HG02571 (cell line): ENCODE measurements at regions not wholly inside any gene's neighbourhood (a gene's known extent, or its start where the extent isn't known, plus 50 kb on each side); places are given as distances from the start of the nearest gene placed in this dataset.
A peak's percentile ranks its signal among the peaks of the same experiment; 100 is the strongest.

Source experiments
- ATAC-seq: cut with Tn5 transposase; IDR thresholded peaks from one replicate; pipeline ENCODE4 v1.9.1; 2021; ENCODE audit warnings: mild to moderate bottlenecking, moderate library complexity; ENCODE audit not compliant: unreplicated experiment

DNA sequence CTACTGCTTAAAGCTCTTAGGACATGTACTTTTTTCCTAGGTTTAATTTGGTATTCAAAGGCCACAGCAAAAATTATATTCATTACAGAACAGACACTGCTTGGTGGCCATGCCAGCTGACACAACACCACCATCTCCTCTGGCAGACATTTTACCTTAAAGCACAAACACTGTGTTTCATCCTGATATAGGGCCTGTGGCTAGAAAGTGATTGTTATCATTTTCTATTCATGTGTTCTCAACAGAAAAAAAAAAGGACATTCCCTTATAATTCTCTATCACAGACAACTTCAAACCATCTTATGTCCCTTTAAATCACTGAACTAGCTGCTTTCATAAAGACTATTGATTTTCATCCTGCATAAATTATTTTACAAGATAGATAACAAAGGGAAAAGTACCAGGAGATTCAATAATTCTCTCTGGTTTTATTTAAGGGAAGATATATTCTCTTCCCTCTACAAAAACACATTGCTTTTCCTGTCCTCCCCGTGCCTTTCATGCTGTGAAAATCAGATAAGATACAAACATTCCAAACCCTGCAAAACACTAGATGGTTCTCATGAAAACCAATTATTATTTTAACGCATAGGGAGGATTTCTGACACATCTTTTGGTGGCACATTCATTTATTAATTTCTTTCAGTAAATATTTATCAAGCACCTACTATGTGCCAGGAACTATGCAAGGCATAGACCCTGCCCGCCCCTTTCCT, 139.3 kb upstream of the TMCC3 start:
- ATAC-seq = no peak

DNA sequence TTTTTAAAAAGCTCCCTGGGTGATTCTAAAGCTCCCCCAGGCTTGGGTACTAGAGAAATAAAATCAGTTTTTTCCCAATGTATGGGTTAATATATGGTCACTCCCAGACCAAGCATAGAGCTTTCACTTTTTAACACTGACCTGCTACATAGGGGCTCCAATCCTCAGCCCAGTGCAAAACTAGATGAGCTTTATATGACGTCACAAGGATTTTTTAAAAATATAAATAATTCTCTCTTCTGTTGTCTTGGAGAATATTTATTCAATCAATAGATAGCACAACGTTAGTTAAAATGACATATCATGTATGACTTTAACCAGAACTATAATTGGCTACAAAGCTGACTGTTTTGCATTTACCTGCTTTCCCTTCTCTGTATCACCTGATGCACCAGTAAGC, 137.9 kb upstream of the TMCC3 start:
- no peak for ATAC-seq

- ATAC-seq = no peak
Observed at GRCh38 chr12:94786906-94787305, 136.5 kb upstream of the TMCC3 start.

- no peak for ATAC-seq
Observed at GRCh38 chr12:94783862-94784261, 133.5 kb upstream of the TMCC3 start.

DNA sequence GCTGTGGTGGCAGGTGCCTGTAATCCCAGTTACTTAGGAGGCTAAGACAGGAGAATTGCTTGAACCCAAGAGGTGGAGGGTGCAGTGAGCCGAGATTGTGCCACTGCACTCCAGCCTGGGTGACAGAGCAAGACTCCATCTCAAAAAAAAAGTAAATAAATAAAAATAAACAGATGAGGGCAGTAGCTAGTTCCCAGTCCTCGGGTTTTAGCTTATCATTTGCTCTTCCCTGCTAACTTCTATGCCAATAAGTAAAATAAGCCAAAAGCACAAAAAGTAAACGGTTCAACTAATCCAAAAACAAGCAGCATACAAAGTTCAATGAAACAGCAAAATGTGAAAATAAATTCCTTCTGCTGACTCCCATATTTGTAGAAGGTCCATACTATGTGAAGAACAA, 133.0 kb upstream of the TMCC3 start:
- no peak for ATAC-seq

DNA sequence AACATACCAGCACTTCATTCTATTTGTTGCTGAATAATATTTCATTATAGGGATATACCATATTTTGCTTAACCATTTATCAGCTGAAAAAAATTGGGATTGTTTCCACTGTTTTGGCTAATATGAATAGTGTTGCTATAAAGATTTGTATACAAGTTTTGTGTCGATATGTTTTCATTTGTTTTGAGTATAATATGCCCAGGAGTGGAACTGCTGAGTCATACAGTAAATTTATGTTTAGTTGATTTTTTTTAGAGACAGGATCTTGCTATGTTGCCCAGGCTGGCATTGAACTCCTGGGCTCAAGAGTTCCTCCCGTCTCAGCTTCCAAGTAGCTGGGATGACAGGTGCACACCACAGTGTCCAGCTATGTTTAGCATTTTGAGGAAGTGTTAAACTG, 131.5 kb upstream of the TMCC3 start:
- no peak for ATAC-seq

GRCh38 chr12:94779485-94779884, 129.1 kb upstream of the TMCC3 start:
- ATAC-seq = no peak

GRCh38 chr12:94777936-94778335, 127.6 kb upstream of the TMCC3 start:
- ATAC-seq = no peak

GRCh38 chr12:94775710-94776109, 125.4 kb upstream of the TMCC3 start:
- ATAC-seq = no peak

GRCh38 chr12:94771741-94772140, 121.4 kb upstream of the TMCC3 start:
- ATAC-seq = no peak

GRCh38 chr12:94771199-94771598, 120.8 kb upstream of the TMCC3 start:
- no peak for ATAC-seq

- ATAC-seq = no peak
Observed at GRCh38 chr12:94770791-94771190, 120.4 kb upstream of the TMCC3 start.

DNA sequence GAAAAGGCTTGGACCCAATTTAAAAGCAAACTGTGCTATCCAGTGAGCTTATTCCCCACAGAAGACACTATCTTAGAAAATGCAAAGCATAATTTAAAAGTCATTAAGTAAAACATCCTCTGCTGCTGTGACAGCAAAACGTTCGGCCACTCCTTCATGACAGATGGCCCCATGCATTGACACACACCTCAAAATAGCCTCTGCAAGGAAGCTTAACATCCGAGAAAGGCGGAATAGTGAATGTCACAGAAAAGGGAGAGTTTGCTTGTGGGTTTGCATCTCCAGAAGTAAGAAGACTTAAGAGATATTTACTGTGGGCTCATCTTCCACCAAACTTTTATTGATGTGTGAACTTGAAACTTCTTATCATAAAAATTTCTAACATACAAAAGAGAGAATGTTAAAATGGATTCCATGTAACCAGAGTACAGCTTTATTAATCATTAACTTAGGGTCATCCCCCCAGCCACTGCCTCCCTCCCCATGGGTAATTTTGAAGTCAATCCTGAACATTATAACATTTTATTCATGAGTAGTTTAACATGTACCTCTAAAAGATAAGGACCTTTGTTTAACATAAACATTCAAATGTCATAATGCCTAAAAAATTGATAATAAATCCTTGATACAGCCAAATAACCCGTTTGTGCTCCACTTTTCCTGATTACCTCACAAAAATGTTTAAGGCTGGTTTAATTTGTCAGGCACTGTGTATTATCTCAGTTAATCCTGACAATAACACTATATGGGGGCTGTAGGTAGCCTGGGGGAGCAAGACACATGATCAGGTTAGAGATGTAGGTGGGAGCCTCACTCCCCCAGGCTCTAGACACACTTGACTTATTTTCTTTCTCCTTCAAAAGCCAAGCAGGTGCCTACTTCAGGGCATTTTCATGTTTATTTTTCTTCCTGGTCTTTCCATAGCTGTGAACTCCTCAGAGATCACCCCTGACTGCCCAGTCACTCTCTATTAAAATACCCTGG, 119.7 kb upstream of the TMCC3 start:
- ATAC-seq = no peak

DNA sequence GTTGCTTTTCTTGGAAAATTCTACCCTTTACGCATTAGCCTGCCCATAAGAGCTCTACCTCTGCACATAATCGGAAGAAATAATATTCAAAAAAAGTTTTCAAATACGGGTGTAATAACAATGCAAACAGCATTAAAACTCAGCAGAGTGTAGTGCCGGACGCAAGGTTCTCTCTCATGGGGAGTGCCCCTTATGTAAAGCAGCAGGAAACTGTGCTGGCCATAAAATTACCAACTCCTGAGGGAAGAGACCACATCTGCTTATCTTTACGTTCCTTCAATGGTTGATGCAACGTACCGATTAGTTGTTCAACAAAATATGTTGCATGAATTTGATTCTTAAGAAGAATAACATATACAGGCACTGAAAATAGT, 118.7 kb upstream of the TMCC3 start:
- peak; percentile 91 for ATAC-seq

GRCh38 chr12:94768398-94769046, 118.2 kb upstream of the TMCC3 start:
- peak; percentile 42 for ATAC-seq

DNA sequence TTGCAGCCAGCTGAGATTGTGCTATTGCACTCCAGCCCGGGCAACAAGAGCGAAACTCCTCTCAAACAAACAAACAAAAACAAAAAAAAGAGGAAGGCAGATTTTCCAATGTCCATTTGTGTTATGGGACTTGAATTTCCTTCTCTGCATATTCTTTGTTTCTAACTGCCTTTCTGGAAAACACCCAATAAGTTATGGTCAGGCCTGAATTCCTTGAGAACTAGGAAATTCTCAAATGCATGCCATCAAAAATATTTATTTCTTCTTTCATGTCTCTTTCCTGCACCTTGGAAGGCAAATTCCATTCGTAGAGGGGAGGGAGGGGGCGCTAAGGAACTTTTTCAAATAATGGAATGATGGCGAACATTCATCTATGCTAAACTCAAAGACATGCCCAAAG, 117.6 kb upstream of the TMCC3 start:
- ATAC-seq = no peak

DNA sequence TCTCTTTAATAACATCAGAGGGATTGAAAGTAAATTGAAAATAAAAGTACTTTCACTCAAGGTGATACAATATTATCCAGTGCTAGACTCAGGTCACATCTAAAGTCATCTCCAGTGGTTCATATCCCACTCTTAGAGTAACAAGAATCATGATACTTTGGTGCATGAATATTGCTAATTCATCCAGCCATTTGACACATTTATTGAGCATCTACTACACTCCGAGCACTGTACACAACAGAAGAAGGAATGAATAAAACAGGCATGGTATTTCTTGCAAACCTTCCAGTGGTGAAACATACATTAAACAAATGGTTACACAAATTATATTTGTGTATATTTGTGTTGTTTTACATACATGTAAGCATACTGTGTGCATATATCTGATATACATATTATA, 116.0 kb upstream of the TMCC3 start:
- ATAC-seq = no peak

DNA sequence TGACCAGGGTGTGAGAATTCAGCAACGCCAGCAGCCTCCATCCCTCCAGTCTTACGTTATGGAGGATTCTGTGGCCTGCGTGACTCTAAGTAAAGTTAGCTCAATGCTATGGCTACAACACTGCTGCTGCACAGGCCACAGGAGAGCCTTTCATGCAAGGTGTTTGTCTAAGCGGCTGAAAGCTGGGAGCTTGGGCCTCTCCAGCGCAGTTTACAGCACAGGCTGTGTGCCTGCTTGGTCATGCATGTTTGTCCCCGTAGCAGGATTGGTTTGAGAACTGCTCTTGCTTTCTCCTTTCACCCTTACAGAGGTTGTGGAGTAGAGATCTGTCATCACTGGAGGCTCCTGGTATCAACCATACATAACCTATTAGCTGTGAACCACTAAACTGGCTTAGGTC, 113.1 kb upstream of the TMCC3 start:
- no peak for ATAC-seq

GRCh38 chr12:94762943-94763342, 112.6 kb upstream of the TMCC3 start:
- ATAC-seq = no peak

DNA sequence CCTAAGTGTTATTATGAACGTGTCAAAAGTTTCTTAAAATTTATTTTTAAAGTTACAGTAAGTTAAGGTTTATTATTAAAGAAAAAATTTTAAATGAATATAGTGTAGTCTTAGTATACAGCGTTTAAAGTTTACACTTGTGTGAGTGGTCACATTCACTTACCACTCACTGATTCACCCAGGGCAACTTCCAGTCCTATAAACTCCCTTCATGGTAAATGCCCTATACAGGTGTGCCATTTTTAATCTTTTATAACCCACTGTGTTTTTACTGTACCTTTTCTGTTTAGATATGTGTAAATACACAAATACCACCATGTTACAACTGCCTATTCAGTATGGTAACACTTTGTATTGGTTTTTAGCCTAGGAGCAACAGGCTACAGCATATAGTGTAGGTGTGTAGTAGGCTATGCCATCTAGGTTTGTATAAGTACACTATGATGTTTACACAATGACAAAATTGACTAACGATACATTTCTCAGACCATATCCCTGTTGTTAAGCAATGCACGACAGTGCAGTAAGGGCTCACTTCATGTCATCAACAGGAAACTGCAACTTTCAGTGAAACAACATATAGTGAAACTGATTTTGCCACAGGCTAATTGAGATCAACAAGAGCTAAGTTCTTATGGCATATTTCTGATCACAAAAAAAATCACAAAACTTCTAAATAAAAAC, 112.0 kb upstream of the TMCC3 start:
- no peak for ATAC-seq

GRCh38 chr12:94761559-94761958, 111.2 kb upstream of the TMCC3 start:
- ATAC-seq = no peak
